HG03064 (cell line): ENCODE measurements at regions not wholly inside any gene's neighbourhood (a gene's known extent, or its start where the extent isn't known, plus 50 kb on each side); places are given as distances from the start of the nearest gene placed in this dataset.
A peak's percentile ranks its signal among the peaks of the same experiment; 100 is the strongest.

Experiments used
- ATAC-seq: cut with Tn5 transposase; IDR thresholded peaks from one replicate; pipeline ENCODE4 v1.9.1; 2021; ENCODE audit warnings: low read depth; ENCODE audit not compliant: unreplicated experiment

DNA sequence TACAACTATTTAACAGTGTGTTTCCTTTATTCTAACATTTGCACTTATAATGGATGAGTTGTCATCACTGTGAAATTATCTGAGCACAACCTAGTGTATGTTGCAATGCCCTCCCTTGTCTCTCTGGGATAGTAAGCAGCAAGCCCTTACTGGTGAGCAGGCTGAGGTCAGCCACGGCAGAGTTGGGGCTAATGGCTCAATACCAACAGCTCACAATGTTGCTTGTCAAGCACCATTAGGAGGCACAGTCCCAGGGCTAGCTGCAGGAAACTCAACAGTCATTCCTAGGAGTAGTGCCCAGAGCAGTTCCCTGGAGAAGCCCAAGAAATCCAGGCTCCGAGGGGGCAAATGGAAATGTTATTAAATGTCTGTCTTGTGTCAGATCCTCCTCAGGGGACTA is 858.4 kb downstream of the GRID1 start:
- ATAC-seq, result no peak

DNA sequence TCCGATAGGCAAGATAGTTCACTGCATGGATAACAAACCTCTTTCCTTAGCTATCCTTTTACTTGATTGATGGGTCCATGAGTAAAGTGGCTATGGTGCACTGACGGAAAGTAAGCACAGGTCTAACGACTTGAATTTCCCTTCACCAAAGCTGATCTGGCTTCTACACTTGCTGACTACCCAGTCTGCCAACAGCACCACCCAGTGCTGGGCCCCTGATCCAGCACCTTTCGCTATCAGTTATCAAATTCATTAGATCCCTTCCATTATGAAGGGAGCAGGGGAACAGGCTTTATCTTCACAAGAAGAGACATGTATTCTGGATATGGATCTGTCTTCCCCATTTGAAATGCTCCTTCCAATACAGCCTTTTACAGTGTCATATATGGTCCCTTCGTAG is 855.9 kb downstream of the GRID1 start:
- no peak for ATAC-seq

DNA sequence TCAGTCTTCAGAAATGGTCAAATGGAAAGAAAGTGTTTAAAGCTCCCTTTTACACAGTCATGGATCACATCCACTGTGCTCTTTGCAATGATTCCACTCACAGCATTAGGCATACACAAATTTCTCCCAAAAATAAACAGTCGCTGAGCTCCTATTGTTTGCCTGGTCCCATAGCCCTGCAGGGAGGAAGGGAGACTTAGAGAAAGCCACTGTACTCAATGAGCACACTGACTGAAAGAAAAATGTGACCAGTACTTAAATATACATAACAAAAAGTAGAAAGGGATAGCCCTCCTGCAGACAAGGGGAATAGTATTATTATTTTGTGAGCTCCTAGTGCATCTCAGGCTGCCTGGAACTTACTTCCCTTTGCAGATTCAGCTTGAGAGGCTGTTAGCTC is 853.2 kb downstream of the GRID1 start:
- ATAC-seq, result no peak

DNA sequence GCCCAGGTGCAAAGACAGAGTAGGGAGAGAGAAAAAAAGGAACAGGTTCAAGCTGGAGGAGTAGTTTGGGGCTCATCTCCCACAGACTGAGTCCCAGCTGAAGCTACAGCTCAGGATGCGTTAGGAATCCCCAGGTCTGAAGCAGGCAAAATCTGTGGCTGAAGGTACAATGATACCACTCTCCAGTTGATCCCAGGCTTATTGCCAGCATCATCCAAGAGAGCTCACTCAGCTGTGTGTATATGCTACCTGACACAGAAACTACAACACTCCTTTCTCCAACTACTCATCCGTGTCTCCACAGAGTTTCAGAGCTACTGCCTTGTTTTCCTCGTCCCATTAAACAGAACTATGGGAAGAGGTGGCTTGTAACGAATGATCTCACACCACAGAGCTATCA is 851.3 kb downstream of the GRID1 start:
- no peak for ATAC-seq

DNA sequence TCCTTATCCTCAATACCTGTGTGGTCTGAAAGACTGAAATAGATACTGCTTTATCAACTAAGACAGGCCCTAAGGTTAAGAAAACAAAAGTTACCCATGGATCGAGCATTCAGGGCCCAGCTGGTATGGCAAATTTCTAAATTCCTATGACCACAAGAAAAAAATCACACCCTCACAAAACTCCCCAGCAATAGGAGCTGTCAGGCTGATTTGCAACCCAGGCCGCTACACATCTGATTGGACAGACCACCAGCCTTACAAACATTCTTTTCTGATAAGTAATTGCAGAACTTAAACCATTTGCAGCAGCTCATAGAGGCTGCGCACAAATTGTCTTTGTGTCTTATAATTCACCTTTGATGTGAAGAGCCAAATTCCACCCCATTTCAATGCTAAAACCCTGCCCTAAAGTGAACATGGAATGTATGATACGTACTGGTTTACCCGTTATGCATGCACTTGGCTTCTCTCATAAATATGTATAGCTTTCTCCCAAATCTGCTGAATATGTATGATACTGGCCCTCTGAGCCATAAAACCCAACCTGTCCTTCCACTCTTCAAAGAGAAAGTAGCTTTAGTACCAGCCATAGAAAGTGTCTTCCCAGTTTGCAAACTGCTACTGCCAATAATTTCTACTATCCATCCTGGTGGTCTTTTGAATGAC is 842.5 kb downstream of the GRID1 start:
- no peak for ATAC-seq

DNA sequence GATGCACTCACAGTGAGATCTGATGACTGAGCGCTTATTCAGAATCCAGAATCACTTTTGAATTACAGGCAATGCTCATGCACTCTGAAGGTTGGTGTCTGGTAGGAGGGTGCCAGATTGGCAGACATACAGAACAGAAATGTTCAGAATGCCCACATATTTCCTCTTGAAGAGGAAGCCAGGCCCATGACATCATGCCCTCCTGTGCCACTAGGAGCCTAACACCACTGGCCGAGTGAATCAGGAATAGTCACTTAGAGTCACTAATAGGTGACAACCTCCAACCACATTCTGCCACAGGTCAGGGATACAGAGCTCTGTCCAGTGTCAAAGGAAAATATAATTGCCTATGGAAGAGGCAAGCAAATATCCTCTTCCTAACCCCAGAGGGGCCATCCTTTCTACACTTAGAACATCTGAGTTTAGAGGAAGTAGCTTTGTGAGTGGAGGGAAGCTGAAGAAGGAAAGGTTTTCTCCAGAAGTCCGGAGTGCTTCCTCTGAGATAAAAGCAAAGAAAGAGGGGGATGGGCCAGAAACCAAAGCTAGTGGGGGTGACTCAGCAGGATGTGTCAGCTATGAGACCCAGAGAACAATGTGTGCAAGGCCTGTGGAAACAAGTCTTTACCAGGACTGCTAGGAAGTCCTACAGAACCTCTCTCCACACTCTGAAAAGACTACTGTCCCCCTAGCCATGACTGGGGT is 838.8 kb downstream of the GRID1 start:
- no peak for ATAC-seq

DNA sequence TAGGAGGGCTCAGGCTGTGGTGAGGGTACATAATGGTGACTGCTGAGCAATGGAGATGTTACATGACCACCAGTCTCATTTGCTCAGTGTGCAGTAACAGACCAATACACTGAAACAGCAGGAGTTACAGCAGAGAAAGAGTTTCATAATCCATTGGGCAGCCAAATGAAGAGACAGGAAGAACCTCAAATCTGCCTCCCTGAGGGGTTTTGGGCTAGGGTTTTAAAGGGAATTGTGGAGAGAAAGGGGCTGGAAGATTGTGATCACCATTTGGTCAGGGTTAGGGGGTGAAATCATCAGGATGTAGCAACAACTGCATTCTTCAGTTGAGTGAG is 838.3 kb downstream of the GRID1 start:
- ATAC-seq, result no peak

DNA sequence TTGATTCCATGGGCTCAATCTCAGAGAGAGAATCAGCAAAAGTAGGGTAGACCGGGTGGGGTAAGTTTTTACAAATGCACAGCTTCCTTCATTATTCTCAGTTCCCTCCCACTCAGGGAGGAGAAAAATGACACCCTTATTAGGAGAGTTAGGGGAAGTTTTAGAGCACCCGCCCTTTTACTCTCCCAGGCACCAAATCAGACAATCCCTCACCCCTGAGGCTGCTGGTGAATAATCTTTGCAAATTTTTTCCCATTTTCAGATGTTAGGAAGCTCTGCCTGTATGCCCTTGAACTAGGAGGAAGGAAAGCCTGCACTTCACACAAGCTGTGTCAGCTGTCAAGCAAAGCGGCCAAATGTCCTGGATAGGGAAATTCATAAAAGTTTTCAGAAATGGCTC is 834.9 kb downstream of the GRID1 start:
- ATAC-seq, result no peak

DNA sequence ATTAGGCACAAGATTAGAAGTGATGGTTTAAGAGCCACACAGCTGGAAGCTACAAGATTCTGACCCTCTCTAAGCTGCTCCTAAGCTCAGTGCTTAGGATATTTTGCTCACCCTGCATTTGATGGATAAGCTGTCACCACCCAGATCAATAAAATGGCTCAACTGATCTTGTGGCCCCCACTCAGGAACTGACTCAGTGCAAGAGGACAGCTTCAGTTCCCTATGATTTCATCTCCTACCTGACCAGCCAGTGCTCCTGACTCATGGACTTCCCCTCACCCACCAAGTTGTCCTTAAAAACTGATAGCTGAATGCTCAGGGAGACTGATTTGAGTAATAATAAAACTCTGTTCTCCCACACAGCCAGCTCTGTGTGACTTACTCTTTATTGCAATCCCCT is 833.8 kb downstream of the GRID1 start:
- ATAC-seq, result no peak

DNA sequence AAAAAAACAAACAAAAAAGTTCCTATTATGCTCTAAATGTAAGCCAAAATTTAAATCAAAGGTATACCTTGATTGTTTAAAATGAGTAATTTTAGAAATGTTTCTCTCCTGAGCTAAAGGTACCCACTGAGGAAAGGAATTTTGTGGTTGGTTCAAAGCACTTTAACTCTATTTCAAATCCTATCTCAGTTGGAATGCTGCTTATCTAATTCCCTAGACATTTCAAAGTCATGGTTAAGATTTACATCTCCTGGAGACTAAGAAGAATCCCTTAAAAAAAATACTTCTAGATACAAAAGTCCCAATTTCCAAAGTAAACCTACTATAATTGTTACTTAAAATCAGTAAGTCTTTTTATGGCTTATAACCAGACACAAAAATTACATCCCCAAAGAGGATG is 830.7 kb downstream of the GRID1 start:
- ATAC-seq, result no peak

DNA sequence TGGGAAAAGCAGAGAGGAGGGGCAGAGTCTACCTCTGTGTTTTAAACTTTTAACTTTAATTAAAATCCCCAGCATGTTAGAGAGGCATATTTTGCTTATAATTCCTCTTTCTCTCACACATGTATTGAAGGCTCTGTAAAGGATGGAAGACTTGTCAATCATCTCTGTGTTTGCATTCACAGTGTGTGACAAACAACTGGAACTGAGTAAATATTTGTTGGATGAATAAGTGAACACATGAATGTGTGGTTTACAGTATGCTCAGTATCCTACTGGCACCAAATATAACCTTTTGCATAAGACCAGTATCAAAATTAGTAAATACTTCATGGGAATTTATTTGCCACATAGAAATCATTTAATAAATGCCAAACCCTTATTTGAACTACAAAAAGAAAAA is 829.0 kb downstream of the GRID1 start:
- no peak for ATAC-seq

DNA sequence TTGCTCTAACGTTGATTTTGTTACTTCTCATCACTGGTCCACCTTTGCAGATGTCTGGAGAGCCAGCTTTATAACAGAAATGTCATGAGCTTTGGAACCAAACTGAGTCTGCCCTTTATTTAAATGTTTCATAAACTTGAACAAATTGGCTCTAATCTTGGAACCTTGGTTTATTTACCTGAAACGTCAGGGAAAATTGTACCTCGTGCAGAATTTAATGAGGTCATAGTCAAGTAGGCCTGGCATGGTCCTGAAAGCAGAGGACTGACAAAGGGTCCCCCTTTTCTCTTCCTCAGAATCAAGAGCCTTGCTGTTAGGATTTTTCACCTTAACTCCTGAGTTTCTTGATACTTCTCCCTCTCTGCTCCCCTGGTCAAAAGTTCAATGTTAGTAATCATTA is 828.0 kb downstream of the GRID1 start:
- ATAC-seq, result no peak

DNA sequence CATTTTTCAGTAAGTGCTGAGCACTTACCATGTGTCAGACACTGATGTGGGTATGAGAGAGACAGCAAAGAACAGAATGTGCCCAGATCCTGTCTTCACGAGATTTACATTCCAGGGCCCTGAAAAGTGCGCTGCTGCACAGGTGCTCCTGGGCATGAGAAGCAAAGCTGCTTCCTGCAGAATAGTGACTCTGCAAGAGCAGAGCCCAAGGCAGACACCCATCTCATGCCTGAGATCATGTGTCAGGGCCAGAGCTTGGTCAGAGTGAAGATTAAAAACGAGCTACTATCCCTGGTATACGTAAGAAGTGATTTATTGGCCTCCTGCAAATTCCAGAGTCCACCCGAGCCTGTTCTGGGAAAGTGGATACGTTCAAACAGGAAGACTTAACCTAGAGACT is 824.4 kb downstream of the GRID1 start:
- ATAC-seq, result no peak

DNA sequence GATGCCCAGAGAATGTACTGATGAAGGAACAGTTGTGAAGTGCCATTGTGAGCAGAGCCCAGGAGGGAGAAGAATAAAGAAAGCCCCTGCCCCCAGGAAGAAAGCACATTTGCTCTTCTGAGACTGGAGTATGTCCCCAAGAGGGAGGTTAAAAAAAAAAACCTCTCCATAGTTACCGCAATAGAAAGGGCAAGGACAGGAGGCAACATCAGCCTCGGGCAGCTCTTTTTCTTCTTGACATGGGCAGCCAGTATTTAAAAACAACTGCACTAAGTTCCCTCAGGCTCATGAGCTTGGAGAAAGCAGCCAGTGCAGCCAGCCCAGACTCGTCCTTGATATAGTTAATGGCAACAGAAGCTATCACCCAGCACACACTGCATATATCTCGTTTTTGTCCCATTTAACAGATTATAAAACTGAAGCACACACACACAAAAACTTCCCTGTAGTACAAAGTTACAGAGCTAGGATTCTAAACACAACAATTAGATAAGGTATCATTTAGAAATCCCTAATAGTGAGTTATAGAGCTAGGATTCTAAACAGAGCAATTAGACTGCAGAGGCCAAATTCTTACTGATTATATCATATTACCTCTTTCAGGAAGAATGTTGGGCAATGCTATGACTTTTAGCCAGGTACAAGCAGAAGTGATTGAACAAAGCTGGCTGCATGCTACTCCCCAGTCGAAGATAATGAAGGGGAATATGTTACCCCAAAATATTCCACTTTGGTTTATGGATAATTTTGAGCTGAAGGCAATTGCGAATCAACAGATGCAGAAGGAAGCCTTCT is 823.5 kb downstream of the GRID1 start:
- ATAC-seq, result no peak

DNA sequence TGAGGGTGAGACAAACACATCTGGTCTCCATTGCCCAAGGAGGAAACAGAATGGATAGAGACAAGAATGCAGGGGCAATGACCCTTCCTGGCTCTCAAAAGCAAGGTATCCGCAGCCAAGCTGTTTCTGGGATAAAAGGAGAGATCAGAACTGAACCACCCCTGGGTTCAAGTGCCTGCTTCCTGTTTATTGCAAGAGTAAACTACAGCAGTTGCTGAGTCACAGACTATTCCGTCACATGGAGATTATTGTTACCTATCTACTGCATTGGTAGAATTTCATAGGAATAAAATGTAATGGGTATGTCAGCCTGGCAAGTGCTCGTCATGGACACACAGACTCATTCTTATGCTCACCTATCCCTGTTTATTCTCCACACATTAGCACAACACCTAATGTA is 821.6 kb downstream of the GRID1 start:
- ATAC-seq, result no peak

DNA sequence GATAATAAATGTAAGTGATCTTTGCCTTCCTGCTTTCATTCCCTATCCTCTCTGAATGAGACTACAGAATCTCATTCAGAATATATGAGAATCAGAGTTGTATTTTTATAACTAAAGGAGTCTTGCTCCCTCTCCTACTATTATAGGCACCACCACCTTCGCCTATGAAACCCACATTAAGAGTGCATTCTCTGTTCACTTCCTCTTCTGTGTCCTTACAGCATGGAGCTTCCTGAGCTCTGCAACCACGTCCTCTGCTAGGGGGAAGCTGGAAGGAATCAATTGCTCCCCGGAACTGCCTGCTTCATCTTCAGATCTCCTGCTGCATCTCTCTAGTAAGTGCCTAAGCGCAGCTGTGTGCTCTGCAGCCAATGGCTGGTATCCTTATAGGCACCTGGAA is 820.7 kb downstream of the GRID1 start:
- no peak for ATAC-seq

DNA sequence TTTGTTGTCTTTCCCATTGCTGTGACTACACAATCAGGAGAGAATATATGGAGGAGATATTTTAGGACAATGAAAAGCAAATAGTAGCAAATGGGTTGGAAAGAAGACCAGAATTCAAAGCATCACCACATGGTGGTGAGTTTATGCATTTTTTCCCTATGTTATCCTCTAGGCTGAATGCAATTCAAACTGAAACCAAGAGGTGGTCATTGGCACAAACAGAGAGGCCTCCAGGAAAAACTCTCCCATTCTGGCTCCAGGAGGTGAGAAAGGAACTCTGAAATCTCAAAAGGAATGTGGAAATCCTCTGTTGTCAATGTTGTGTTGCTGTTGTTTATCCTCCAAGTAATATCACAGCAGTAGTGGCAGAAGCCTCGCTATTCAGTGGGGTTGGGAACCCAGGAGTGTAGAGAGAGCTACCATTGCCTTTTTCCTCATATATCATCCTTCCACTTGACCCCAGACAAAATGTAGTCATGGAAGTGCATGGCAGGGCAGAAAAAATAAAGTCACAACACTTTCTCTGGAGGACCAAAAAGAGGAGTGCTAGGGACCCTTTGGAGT is 819.1 kb downstream of the GRID1 start:
- no peak for ATAC-seq

DNA sequence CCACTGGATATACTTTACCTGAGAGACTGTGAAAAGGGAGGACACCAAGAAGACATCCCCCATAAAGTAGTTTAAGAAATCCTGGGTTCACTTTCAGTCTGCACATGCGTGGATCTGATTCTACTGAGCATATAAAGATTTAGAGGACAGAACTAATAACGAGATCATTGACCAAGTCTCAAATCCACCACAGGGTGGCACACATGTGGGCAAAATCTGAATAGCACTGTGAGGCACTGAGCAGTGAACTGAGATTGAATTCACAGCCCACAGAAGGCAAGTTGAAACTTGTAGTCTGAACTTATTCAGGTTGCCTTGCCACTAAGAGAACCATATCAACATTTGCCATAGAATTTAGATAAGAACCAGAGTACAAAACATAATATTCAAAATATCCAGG is 818.6 kb downstream of the GRID1 start:
- peak; percentile 69 for ATAC-seq
